Activated naive CD8-positive, alpha-beta T cell treated with anti-CD3 and anti-CD28 coated beads, Interleukin-2, amount 10 ng/mL, durations not matched to agents 7 days and 5 days (primary cell): ENCODE measurements at regions not wholly inside any gene's neighbourhood (a gene's known extent, or its start where the extent isn't known, plus 50 kb on each side); places are given as distances from the start of the nearest gene placed in this dataset.
"Not testable (repeated sequence)": the region's sequence is repeated elsewhere in the genome, so short reads cannot be mapped to it uniquely, and the experiment has no call there.

ENCODE experiments used
- ATAC-seq: fragments of 150-1000 bp; cut with Tn5 transposase; one replicate; pipeline ENCODE4 v1.10.0; 2021; ENCODE audit warnings: low read depth, moderate library complexity
- POLR2A ChIA-PET: fragments of 350-600 bp; sonication (Branson Sonifier 250); formaldehyde crosslinking; loops from one replicate; lab custom pipeline; 2021; ENCODE audit warnings: antibody characterized with exemption; lab: Charles Lee
- DNase-seq: peaks from one replicate; pipeline ENCODE4 v3.0.0; 2021
- H3K27ac Mint-ChIP-seq: one replicate; pipeline ENCODE4 v1.8.0; 2022; ENCODE audit warnings: mild to moderate bottlenecking, mixed read lengths
- H3K27me3 Mint-ChIP-seq: one replicate; pipeline ENCODE4 v1.8.0; 2022; ENCODE audit warnings: mild to moderate bottlenecking, moderate library complexity, mixed read lengths
- H3K36me3 Mint-ChIP-seq: one replicate; pipeline ENCODE4 v1.8.0; 2021; ENCODE audit warnings: mild to moderate bottlenecking, mixed read lengths
- H3K4me1 Mint-ChIP-seq: one replicate; pipeline ENCODE4 v1.8.0; 2021; ENCODE audit warnings: mixed read lengths
- H3K4me3 Mint-ChIP-seq: one replicate; pipeline ENCODE4 v1.8.0; 2022; ENCODE audit warnings: mild to moderate bottlenecking, moderate library complexity, mixed read lengths
- H3K9me3 Mint-ChIP-seq: one replicate; pipeline ENCODE4 v1.8.0; 2021; ENCODE audit warnings: mixed read lengths

GRCh38 chr6:44023586-44024454, 103.4 kb downstream of the MRPL14 start:
- POLR2A ChIA-PET = no interaction called here
- no peak overlapping the region for H3K4me3 Mint-ChIP-seq
- no peaks in the 10 kb centered on the region for H3K9me3 Mint-ChIP-seq
- peaks cover 18% of the 10 kb centered on the region for H3K27me3 Mint-ChIP-seq
- peaks cover 2% of the 10 kb centered on the region for H3K4me1 Mint-ChIP-seq
- no peak overlapping the region for H3K27ac Mint-ChIP-seq
- DNase-seq = no peak
- H3K36me3 Mint-ChIP-seq = no peaks in the 10 kb centered on the region
- ATAC-seq = no peak

GRCh38 chr6:44022671-44023352, 104.4 kb downstream of the MRPL14 start:
- ATAC-seq = no peak
- Mint-ChIP-seq H3K4me3 (no peak overlapping the region), H3K27ac (no peak overlapping the region), H3K27me3 (peaks cover 15% of the 10 kb centered on the region), H3K36me3 (no peaks in the 10 kb centered on the region), H3K9me3 (no peaks in the 10 kb centered on the region), H3K4me1 (peaks cover 2% of the 10 kb centered on the region)
- POLR2A ChIA-PET = no interaction called here
- DNase-seq = no peak

- no peaks in the 10 kb centered on the region for H3K36me3 Mint-ChIP-seq
- no peak for ATAC-seq
Measured at GRCh38 chr6:44022296-44022661, 105.0 kb downstream of the MRPL14 start.

GRCh38 chr6:44021589-44022295, 105.5 kb downstream of the MRPL14 start:
- Mint-ChIP-seq H3K4me1 (peaks cover 2% of the 10 kb centered on the region), H3K9me3 (no peaks in the 10 kb centered on the region), H3K4me3 (no peak overlapping the region), H3K36me3 (no peaks in the 10 kb centered on the region), H3K27ac (no peak overlapping the region), H3K27me3 (peaks cover 17% of the 10 kb centered on the region)
- POLR2A ChIA-PET = no interaction called here
- ATAC-seq (no peak), DNase-seq (no peak)

More at GRCh38 chr6:44022296-44022661, 105.0 kb downstream of the MRPL14 start:
- no peak for DNase-seq
- POLR2A ChIA-PET = no interaction called here
- Mint-ChIP-seq H3K4me1 (peaks cover 2% of the 10 kb centered on the region), H3K27ac (no peak overlapping the region), H3K27me3 (peaks cover 14% of the 10 kb centered on the region), H3K9me3 (no peaks in the 10 kb centered on the region), H3K4me3 (no peak overlapping the region)

GRCh38 chr6:44020664-44021425, 106.4 kb downstream of the MRPL14 start:
- Mint-ChIP-seq H3K4me3 (no peak overlapping the region), H3K9me3 (no peaks in the 10 kb centered on the region), H3K4me1 (peaks cover 2% of the 10 kb centered on the region), H3K36me3 (no peaks in the 10 kb centered on the region), H3K27me3 (peaks cover 20% of the 10 kb centered on the region), H3K27ac (no peak overlapping the region)
- POLR2A ChIA-PET = no interaction called here
- no peak for ATAC-seq
- DNase-seq = no peak

- H3K4me1 Mint-ChIP-seq = peaks cover 2% of the 10 kb centered on the region
- H3K9me3 Mint-ChIP-seq = no peaks in the 10 kb centered on the region
- DNase-seq = no peak
- H3K4me3 Mint-ChIP-seq = no peak overlapping the region
- H3K27me3 Mint-ChIP-seq = peaks cover 22% of the 10 kb centered on the region
- no peak overlapping the region for H3K27ac Mint-ChIP-seq
- H3K36me3 Mint-ChIP-seq = no peaks in the 10 kb centered on the region
- ATAC-seq = no peak
- POLR2A ChIA-PET = no interaction called here
Measured at GRCh38 chr6:44020148-44020547, 107.1 kb downstream of the MRPL14 start.

GRCh38 chr6:44017307-44017706, 109.9 kb downstream of the MRPL14 start:
- POLR2A ChIA-PET, H3K9me3 Mint-ChIP-seq, DNase-seq, H3K36me3 Mint-ChIP-seq, ATAC-seq, H3K4me3 Mint-ChIP-seq, H3K4me1 Mint-ChIP-seq, H3K27ac Mint-ChIP-seq: not testable (repeated sequence)
- peaks cover 35% of the 10 kb centered on the region for H3K27me3 Mint-ChIP-seq

- POLR2A ChIA-PET = no interaction called here
- peaks cover 6% of the 10 kb centered on the region for H3K4me1 Mint-ChIP-seq
- H3K36me3 Mint-ChIP-seq = no peaks in the 10 kb centered on the region
- peaks cover 4% of the 10 kb centered on the region for H3K9me3 Mint-ChIP-seq
- H3K27me3 Mint-ChIP-seq = peaks cover 39% of the 10 kb centered on the region
- H3K27ac Mint-ChIP-seq = no peak overlapping the region
- no peak overlapping the region for H3K4me3 Mint-ChIP-seq
- DNase-seq (no peak), ATAC-seq (no peak)
Measured at GRCh38 chr6:44016131-44016870, 111.0 kb downstream of the MRPL14 start.

- Mint-ChIP-seq H3K4me1 (peaks cover 6% of the 10 kb centered on the region), H3K36me3 (no peaks in the 10 kb centered on the region), H3K27ac (no peak overlapping the region), H3K9me3 (peaks cover 4% of the 10 kb centered on the region), H3K4me3 (no peak overlapping the region), H3K27me3 (peaks cover 33% of the 10 kb centered on the region)
- POLR2A ChIA-PET = no interaction called here
- no peak for DNase-seq
- no peak for ATAC-seq
Measured at GRCh38 chr6:44012078-44012493, 115.2 kb downstream of the MRPL14 start.

- H3K4me1 Mint-ChIP-seq = peaks cover 6% of the 10 kb centered on the region
- H3K27me3 Mint-ChIP-seq = peaks cover 28% of the 10 kb centered on the region
- no peak for DNase-seq
- no peak for ATAC-seq
- no peaks in the 10 kb centered on the region for H3K36me3 Mint-ChIP-seq
- POLR2A ChIA-PET = interaction anchor here (0.6 kb wide), 1 partner anchor 193 kb away, joined by 3 read pairs; no protein-coding TSS in a partner anchor
- H3K27ac Mint-ChIP-seq = no peak overlapping the region
- peaks cover 4% of the 10 kb centered on the region for H3K9me3 Mint-ChIP-seq
- H3K4me3 Mint-ChIP-seq = no peak overlapping the region
Measured at GRCh38 chr6:44011350-44011920, 115.8 kb downstream of the MRPL14 start.

GRCh38 chr6:44010411-44011349, 116.6 kb downstream of the MRPL14 start:
- ATAC-seq = no peak
- POLR2A ChIA-PET = interaction anchor here (0.6 kb wide), 1 partner anchor 192 kb away, joined by 3 read pairs; no protein-coding TSS in a partner anchor
- peaks cover 4% of the 10 kb centered on the region for H3K9me3 Mint-ChIP-seq
- H3K4me3 Mint-ChIP-seq = no peak overlapping the region
- no peak for DNase-seq
- no peak overlapping the region for H3K27ac Mint-ChIP-seq
- peaks cover 6% of the 10 kb centered on the region for H3K4me1 Mint-ChIP-seq
- peaks cover 27% of the 10 kb centered on the region for H3K27me3 Mint-ChIP-seq
- H3K36me3 Mint-ChIP-seq = no peaks in the 10 kb centered on the region
